ENCODE measurements at regions not wholly inside any gene's neighbourhood (a gene's known extent, or its start where the extent isn't known, plus 50 kb on each side); places are given as distances from the start of the nearest gene placed in this dataset.

- Mint-ChIP-seq H3K27me3 (peaks cover 23 to 30% of the 10 kb centered on the region in 2 donors), H3K27ac (no peak overlapping the region), H3K36me3 (no peaks in the 10 kb centered on the region), H3K4me3 (no peak overlapping the region), H3K9me3 (no peaks in the 10 kb centered on the region), H3K4me1 (no peaks in the 10 kb centered on the region)
- H3K4me1 ChIP-seq (ENCODE audit: control insufficient read depth in 1 of 2, extremely low read depth in 1 of 2, insufficient read depth in 2 of 2, low read length in 2 of 2), result no peaks in the 10 kb centered on the region
- H3K4me3 ChIP-seq (ENCODE audit: control insufficient read depth in 1 of 2, extremely low read depth in 1 of 2, low read length in 1 of 2), result no peak overlapping the region
- CTCF ChIA-PET, result no interaction called here
- 88% methylated on average over 5 of the region's 7 CpGs for WGBS (ENCODE audit: insufficient coverage)
- peaks cover 0 to 23% of the 10 kb centered on the region in 2 experiments for H3K27me3 ChIP-seq (replicated peaks in 1 of 2; ENCODE audit: control insufficient read depth in 2 of 2, extremely low read depth in 1 of 2, insufficient read depth in 2 of 2, low read length in 1 of 2)
- no peak for DNase-seq
- H3K27ac ChIP-seq (ENCODE audit: low read length), result no peak overlapping the region
- ATAC-seq (replicated peaks in 1 of 4), result no peak
- no peaks in the 10 kb centered on the region for H3K36me3 ChIP-seq (ENCODE audit: control insufficient read depth in 2 of 2, extremely low read depth in 1 of 2, insufficient read depth in 1 of 2, low read length in 1 of 2)
- POLR2A ChIA-PET, result no interaction called here
- no peaks in the 10 kb centered on the region for H3K9me3 ChIP-seq
Measured at GRCh38 chr2:109699646-109700045, 85.5 kb downstream of the SOWAHC start.

- Histone ChIP-seq H3K4me1 (ENCODE audit: control insufficient read depth in 1 of 2, extremely low read depth in 1 of 2, insufficient read depth in 2 of 2, low read length in 2 of 2) (no peaks in the 10 kb centered on the region), H3K36me3 (ENCODE audit: control insufficient read depth in 2 of 2, extremely low read depth in 1 of 2, insufficient read depth in 1 of 2, low read length in 1 of 2) (no peaks in the 10 kb centered on the region), H3K27me3 (replicated peaks in 1 of 2; ENCODE audit: control insufficient read depth in 2 of 2, extremely low read depth in 1 of 2, insufficient read depth in 2 of 2, low read length in 1 of 2) (peaks cover 0 to 23% of the 10 kb centered on the region in 2 experiments), H3K9me3 (no peaks in the 10 kb centered on the region), H3K27ac (ENCODE audit: low read length) (no peak overlapping the region), H3K4me3 (ENCODE audit: control insufficient read depth in 1 of 2, extremely low read depth in 1 of 2, low read length in 1 of 2) (no peak overlapping the region)
- ATAC-seq (replicated peaks in 1 of 4) (no peak), DNase-seq (no peak)
- no peak overlapping the region for H3K27ac Mint-ChIP-seq
- H3K36me3 Mint-ChIP-seq, result no peaks in the 10 kb centered on the region
- no peak overlapping the region for H3K4me3 Mint-ChIP-seq
- H3K9me3 Mint-ChIP-seq, result no peaks in the 10 kb centered on the region
- ChIA-PET CTCF (no interaction called here), POLR2A (interaction anchor here in 1 of 2 donors (0.6 to 1.1 kb wide), 2 partner anchors 9 to 1993 kb away, joined by 3 to 6 read pairs; no protein-coding TSS in a partner anchor)
- peaks cover 23 to 30% of the 10 kb centered on the region in 2 donors for H3K27me3 Mint-ChIP-seq
- no peaks in the 10 kb centered on the region for H3K4me1 Mint-ChIP-seq
- WGBS (ENCODE audit: insufficient coverage), result 80% methylated on average over 10 of the region's 11 CpGs
Measured at GRCh38 chr2:109700680-109701274, 86.6 kb downstream of the SOWAHC start.

GRCh38 chr2:109701362-109701761 is 87.2 kb downstream of the SOWAHC start:
- ATAC-seq (replicated peaks in 1 of 4), result no peak
- Mint-ChIP-seq H3K4me3 (no peak overlapping the region), H3K27ac (no peak overlapping the region), H3K4me1 (no peaks in the 10 kb centered on the region), H3K9me3 (no peaks in the 10 kb centered on the region), H3K27me3 (peaks cover 23 to 30% of the 10 kb centered on the region in 2 donors), H3K36me3 (no peaks in the 10 kb centered on the region)
- CTCF ChIA-PET, result no interaction called here
- POLR2A ChIA-PET, result interaction anchor here in 1 of 2 donors (1.1 kb wide), 1 partner anchor 9 kb away, joined by 6 read pairs; no protein-coding TSS in a partner anchor
- DNase-seq, result no peak
- Histone ChIP-seq H3K27me3 (replicated peaks in 1 of 2; ENCODE audit: control insufficient read depth in 2 of 2, extremely low read depth in 1 of 2, insufficient read depth in 2 of 2, low read length in 1 of 2) (peaks cover 0 to 23% of the 10 kb centered on the region in 2 experiments), H3K4me3 (ENCODE audit: control insufficient read depth in 1 of 2, extremely low read depth in 1 of 2, low read length in 1 of 2) (no peak overlapping the region), H3K36me3 (ENCODE audit: control insufficient read depth in 2 of 2, extremely low read depth in 1 of 2, insufficient read depth in 1 of 2, low read length in 1 of 2) (no peaks in the 10 kb centered on the region), H3K27ac (ENCODE audit: low read length) (no peak overlapping the region), H3K9me3 (no peaks in the 10 kb centered on the region), H3K4me1 (ENCODE audit: control insufficient read depth in 1 of 2, extremely low read depth in 1 of 2, insufficient read depth in 2 of 2, low read length in 2 of 2) (no peaks in the 10 kb centered on the region)
- WGBS (ENCODE audit: insufficient coverage), result 58% methylated on average over 2 of the region's 7 CpGs

GRCh38 chr2:109702250-109702985 is 88.3 kb downstream of the SOWAHC start:
- DNase-seq (no peak), ATAC-seq (replicated peaks in 1 of 4) (no peak)
- no peaks in the 10 kb centered on the region for H3K9me3 ChIP-seq
- H3K36me3 ChIP-seq (ENCODE audit: control insufficient read depth in 2 of 2, extremely low read depth in 1 of 2, insufficient read depth in 1 of 2, low read length in 1 of 2), result no peaks in the 10 kb centered on the region
- WGBS (ENCODE audit: insufficient coverage), result 64% methylated on average over 3 of the region's 9 CpGs
- no peaks in the 10 kb centered on the region for H3K4me1 ChIP-seq (ENCODE audit: control insufficient read depth in 1 of 2, extremely low read depth in 1 of 2, insufficient read depth in 2 of 2, low read length in 2 of 2)
- H3K27ac Mint-ChIP-seq, result no peak overlapping the region
- H3K9me3 Mint-ChIP-seq, result no peaks in the 10 kb centered on the region
- no peak overlapping the region for H3K27ac ChIP-seq (ENCODE audit: low read length)
- peaks cover 0 to 23% of the 10 kb centered on the region in 2 experiments for H3K27me3 ChIP-seq (replicated peaks in 1 of 2; ENCODE audit: control insufficient read depth in 2 of 2, extremely low read depth in 1 of 2, insufficient read depth in 2 of 2, low read length in 1 of 2)
- ChIA-PET CTCF (no interaction called here), POLR2A (no interaction called here)
- H3K4me1 Mint-ChIP-seq, result no peaks in the 10 kb centered on the region
- H3K27me3 Mint-ChIP-seq, result peaks cover 23 to 29% of the 10 kb centered on the region in 2 donors
- H3K4me3 ChIP-seq (ENCODE audit: control insufficient read depth in 1 of 2, extremely low read depth in 1 of 2, low read length in 1 of 2), result no peak overlapping the region
- no peaks in the 10 kb centered on the region for H3K36me3 Mint-ChIP-seq
- no peak overlapping the region for H3K4me3 Mint-ChIP-seq

- no peak for DNase-seq
- H3K27me3 ChIP-seq (replicated peaks in 1 of 2; ENCODE audit: control insufficient read depth in 2 of 2, extremely low read depth in 1 of 2, insufficient read depth in 2 of 2, low read length in 1 of 2), result peaks cover 0 to 23% of the 10 kb centered on the region in 2 experiments
- Mint-ChIP-seq H3K9me3 (no peaks in the 10 kb centered on the region), H3K4me1 (no peaks in the 10 kb centered on the region), H3K4me3 (no peak overlapping the region), H3K36me3 (no peaks in the 10 kb centered on the region), H3K27ac (no peak overlapping the region), H3K27me3 (peaks cover 23 to 29% of the 10 kb centered on the region in 2 donors)
- 92% methylated on average over 2 of the region's 7 CpGs for WGBS (ENCODE audit: insufficient coverage)
- no peaks in the 10 kb centered on the region for H3K4me1 ChIP-seq (ENCODE audit: control insufficient read depth in 1 of 2, extremely low read depth in 1 of 2, insufficient read depth in 2 of 2, low read length in 2 of 2)
- H3K4me3 ChIP-seq (ENCODE audit: control insufficient read depth in 1 of 2, extremely low read depth in 1 of 2, low read length in 1 of 2), result no peak overlapping the region
- CTCF ChIA-PET, result no interaction called here
- ATAC-seq (replicated peaks in 1 of 4), result no peak
- H3K36me3 ChIP-seq (ENCODE audit: control insufficient read depth in 2 of 2, extremely low read depth in 1 of 2, insufficient read depth in 1 of 2, low read length in 1 of 2), result no peaks in the 10 kb centered on the region
- POLR2A ChIA-PET, result no interaction called here
- H3K9me3 ChIP-seq, result no peaks in the 10 kb centered on the region
- H3K27ac ChIP-seq (ENCODE audit: low read length), result no peak overlapping the region
Measured at GRCh38 chr2:109703077-109703476, 88.9 kb downstream of the SOWAHC start.

GRCh38 chr2:109703798-109704197 is 89.6 kb downstream of the SOWAHC start:
- ATAC-seq (replicated peaks in 1 of 4), result no peak
- no peak overlapping the region for H3K4me3 ChIP-seq (ENCODE audit: control insufficient read depth in 1 of 2, extremely low read depth in 1 of 2, low read length in 1 of 2)
- ChIA-PET CTCF (no interaction called here), POLR2A (no interaction called here)
- whole genome bisulfite sequencing (ENCODE audit: insufficient coverage), result 66% methylated on average over 3 of the region's 3 CpGs
- no peak for DNase-seq
- Mint-ChIP-seq H3K27ac (no peak overlapping the region), H3K4me3 (no peak overlapping the region), H3K36me3 (no peaks in the 10 kb centered on the region), H3K9me3 (no peaks in the 10 kb centered on the region), H3K4me1 (no peaks in the 10 kb centered on the region), H3K27me3 (peaks cover 23 to 29% of the 10 kb centered on the region in 2 donors)
- peaks cover 0 to 24% of the 10 kb centered on the region in 2 experiments for H3K27me3 ChIP-seq (replicated peaks in 1 of 2; ENCODE audit: control insufficient read depth in 2 of 2, extremely low read depth in 1 of 2, insufficient read depth in 2 of 2, low read length in 1 of 2)
- H3K27ac ChIP-seq (ENCODE audit: low read length), result no peak overlapping the region
- no peaks in the 10 kb centered on the region for H3K9me3 ChIP-seq
- no peaks in the 10 kb centered on the region for H3K4me1 ChIP-seq (ENCODE audit: control insufficient read depth in 1 of 2, extremely low read depth in 1 of 2, insufficient read depth in 2 of 2, low read length in 2 of 2)
- H3K36me3 ChIP-seq (ENCODE audit: control insufficient read depth in 2 of 2, extremely low read depth in 1 of 2, insufficient read depth in 1 of 2, low read length in 1 of 2), result no peaks in the 10 kb centered on the region

Measured in T-cell (primary cell).